Retinal pigment epithelial cell (primary cell): ENCODE measurements at regions not wholly inside any gene's neighbourhood (a gene's known extent, or its start where the extent isn't known, plus 50 kb on each side); places are given as distances from the start of the nearest gene placed in this dataset.

Source experiments
- DNase-seq: peaks from one replicate; pipeline ENCODE4 v3.0.0-alpha.2; 2010; ENCODE audit warnings: low read depth
- H3K4me3 ChIP-seq: 2 replicates; pipeline ENCODE4 v1.5.1; 2011; ENCODE audit warnings: mild to moderate bottlenecking, low read length, control low read depth, moderate library complexity
- TF ChIP-seq, protein P1 (sequence below): conservative IDR thresholded peaks from 2 replicates; pipeline ENCODE4 v1.5.1; 2011; ENCODE audit warnings: low read depth, low read length, control low read depth, inconsistent platforms

DNA sequence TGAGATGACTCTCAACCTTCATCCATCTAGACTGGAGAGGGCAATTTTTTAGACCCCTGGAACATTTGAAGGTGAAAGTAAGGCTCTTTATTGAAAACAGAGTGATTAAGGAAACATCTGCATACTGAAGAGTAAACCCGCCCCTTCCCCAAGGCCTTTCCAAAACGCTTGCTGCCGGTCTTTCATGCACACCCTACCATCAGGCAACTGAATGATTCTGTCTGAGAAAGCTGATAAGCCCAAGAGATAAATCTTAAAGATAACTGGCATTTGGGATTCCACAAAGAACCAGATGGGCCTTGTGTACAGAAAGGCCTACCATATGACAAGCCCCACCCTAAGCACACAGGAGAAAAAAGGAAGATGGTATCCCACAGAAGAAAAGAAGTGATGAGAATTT, 54.4 kb upstream of the PIK3R1 start:
- TF ChIP-seq, protein P1, sequence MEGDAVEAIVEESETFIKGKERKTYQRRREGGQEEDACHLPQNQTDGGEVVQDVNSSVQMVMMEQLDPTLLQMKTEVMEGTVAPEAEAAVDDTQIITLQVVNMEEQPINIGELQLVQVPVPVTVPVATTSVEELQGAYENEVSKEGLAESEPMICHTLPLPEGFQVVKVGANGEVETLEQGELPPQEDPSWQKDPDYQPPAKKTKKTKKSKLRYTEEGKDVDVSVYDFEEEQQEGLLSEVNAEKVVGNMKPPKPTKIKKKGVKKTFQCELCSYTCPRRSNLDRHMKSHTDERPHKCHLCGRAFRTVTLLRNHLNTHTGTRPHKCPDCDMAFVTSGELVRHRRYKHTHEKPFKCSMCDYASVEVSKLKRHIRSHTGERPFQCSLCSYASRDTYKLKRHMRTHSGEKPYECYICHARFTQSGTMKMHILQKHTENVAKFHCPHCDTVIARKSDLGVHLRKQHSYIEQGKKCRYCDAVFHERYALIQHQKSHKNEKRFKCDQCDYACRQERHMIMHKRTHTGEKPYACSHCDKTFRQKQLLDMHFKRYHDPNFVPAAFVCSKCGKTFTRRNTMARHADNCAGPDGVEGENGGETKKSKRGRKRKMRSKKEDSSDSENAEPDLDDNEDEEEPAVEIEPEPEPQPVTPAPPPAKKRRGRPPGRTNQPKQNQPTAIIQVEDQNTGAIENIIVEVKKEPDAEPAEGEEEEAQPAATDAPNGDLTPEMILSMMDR = no peak
- no peak overlapping the region for H3K4me3 ChIP-seq
- no peak for DNase-seq

DNA sequence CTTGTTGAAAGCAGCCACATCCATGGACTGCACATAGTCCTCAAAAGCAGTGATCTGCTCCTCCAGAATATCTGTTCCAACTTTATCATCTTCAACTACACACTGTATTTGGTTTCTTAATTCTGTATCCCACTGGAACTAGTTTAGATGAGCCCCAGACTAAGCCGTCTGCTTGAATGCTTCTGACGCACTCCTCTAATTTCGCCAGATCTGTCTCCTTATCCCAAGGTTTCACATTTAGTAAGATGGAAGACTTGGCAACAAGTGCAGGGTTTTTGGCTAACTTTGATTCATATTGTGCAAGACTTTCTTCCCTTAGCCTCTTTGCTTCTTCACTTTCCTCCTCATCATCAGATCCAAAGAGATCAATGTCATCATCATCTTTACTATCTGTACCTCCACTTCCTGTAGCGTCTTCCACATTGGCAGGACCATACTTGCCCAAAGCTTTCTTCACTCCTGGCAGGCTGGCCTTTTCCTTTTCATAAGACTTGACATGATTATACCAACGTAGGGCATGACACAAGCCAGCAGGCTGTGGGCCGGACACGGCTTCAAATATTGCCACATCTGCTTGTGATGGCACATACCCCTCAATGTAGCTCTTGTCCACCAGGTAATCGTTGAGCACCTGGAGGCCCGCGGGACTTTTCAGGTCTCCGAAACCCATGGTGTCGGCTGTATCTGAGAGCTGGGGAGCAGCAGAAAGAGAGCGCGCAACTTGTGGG, 56.2 kb upstream of the PIK3R1 start:
- TF ChIP-seq, protein P1 = no peak
- DNase-seq = no peak
- no peak overlapping the region for H3K4me3 ChIP-seq

DNA sequence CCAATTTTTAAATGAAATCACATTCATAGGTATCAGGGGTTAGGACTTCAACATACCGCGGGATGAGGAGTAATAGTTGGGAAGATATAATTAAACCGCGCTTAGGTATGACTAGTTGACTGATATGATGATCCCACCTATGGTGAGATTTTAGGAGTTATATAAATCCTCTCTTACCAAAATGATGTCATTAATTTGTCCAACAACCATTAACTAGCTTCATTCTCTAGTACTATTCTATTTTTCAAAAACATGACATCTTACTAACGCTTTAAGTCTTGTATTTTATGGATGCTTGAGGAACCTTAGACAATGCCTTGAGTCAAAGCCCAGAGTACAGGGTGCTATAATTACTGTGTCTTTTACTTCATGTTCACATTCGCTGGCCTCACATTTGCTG, 59.6 kb upstream of the PIK3R1 start:
- TF ChIP-seq, protein P1 = no peak
- no peak overlapping the region for H3K4me3 ChIP-seq
- DNase-seq = no peak

DNA sequence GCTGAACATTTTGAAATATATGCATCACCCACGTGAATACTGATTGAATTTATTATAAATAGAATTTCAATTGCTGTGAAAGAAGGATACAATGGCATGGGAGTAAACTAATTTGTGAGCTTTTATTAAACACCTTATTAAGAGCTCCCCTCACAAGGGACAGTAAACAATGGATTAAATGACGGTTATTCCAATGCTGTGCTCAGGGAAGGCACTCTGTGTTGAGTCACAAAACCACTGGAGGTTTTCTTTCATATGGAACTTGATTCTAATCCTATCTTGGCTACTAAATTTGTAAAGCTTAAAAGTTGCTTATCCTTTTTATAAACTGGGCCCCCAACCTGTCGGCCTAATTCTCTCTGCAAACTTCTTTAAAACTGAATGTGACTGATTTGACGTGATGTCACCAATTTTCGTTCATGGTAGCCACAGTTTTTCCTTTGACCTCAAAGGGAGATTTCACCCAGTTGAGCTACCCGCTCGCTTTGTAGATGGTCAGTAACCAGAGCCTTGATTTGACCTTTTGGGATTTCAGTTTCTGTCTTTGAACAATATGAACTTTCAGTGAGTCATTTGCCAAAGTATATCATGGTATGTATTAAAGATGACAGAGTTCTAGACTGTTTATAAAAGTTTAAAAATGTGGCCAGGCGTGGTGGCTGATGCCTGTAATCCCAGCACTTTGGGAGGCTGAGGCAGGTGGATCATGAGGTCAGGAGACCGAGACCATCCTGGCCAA, 61.3 kb upstream of the PIK3R1 start:
- H3K4me3 ChIP-seq = no peak overlapping the region
- DNase-seq = no peak
- TF ChIP-seq, protein P1 = no peak

DNA sequence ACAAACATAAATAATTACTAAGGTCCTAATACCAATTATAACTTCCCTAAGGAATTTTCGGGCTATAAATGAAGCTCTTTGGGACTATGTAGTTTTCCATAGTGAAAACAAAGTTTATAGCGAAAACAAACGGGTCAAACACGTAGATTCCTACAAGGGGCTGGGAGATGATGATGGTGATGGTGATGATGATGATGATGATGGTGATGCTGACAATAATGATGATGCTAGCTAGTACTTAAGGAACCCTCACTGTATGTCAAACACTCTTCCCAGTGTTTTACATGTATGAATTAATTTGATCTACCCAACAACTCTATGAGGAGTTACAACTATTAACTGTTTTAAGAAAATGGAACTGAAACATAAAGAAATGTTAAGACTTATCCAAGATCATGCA, 63.7 kb upstream of the PIK3R1 start:
- H3K4me3 ChIP-seq = no peak overlapping the region
- DNase-seq = no peak
- TF ChIP-seq, protein P1 = no peak

DNA sequence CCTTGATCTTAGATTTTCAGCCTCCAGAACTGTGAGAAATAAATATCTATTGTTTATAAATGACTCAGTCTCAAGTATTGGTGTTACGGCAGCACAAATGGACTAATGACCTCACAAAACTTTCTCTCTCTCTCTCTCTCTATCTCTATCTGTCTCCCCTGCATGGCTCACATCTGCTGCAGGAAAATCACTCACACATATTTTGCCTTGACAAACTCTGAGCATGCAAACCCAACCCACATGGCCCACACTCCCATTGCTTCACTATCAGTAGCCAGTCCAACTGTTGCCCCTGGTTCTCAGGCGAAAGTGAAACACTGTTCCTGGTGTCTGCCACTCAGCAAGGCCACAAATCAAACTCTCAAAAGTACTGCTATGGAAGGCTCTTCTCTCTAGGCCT, 66.4 kb upstream of the PIK3R1 start:
- DNase-seq = no peak
- no peak overlapping the region for H3K4me3 ChIP-seq
- TF ChIP-seq, protein P1 = no peak

DNA sequence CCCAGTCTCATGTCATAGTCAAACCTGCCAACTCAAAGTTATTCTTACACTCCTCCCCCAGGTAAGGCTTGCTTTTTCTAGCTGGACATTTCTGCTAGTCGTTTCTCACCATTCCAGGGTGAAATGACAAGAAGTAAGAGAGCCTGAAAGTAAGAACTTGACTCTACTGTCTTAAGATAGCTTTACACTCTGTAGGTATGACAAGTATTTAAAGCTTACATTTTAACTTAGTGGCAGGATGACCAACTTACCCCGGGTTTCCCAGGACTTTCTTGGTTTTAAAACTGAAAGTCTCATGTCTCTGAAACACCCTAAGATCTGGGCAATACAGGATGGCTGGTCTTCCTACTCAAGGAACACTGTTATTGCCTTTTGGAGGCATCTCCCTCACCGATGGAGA, 67.5 kb upstream of the PIK3R1 start:
- no peak for DNase-seq
- no peak overlapping the region for H3K4me3 ChIP-seq
- TF ChIP-seq, protein P1 = no peak
